HAP-1 (cell line): ENCODE measurements at regions not wholly inside any gene's neighbourhood (a gene's known extent, or its start where the extent isn't known, plus 50 kb on each side); places are given as distances from the start of the nearest gene placed in this dataset.
"Not testable (repeated sequence)": the region's sequence is repeated elsewhere in the genome, so short reads cannot be mapped to it uniquely, and the experiment has no call there.

Source experiments
- DNase-seq, 2 experiments: peaks; one replicate each; pipeline ENCODE4 v3.0.0-alpha.2; 2016 to 2020; ENCODE audit warnings: low spot score in 2 of 2
- H3K27me3 ChIP-seq: fragments of 250-450 bp; sonication (Bioruptor Pico); 2 replicates; pipeline ENCODE4 v1.5.1; 2020; ENCODE audit warnings: low read depth, mild to moderate bottlenecking, moderate library complexity
- H3K36me3 ChIP-seq: fragments of 250-450 bp; sonication (Bioruptor Pico); replicated peaks from 2 replicates; pipeline ENCODE4 v1.5.1; 2020; ENCODE audit warnings: mild to moderate bottlenecking
- H3K4me1 ChIP-seq: fragments of 250-450 bp; sonication (Bioruptor Pico); 2 replicates; pipeline ENCODE4 v1.5.1; 2020; ENCODE audit warnings: mild to moderate bottlenecking
- H3K4me3 ChIP-seq: fragments of 250-450 bp; sonication (Bioruptor Pico); 2 replicates; pipeline ENCODE4 v1.5.1; 2020; ENCODE audit warnings: mild to moderate bottlenecking, moderate library complexity
- H3K9me3 ChIP-seq: fragments of 250-450 bp; sonication (Bioruptor Pico); 2 replicates; pipeline ENCODE4 v1.5.1; 2020; ENCODE audit warnings: mild to moderate bottlenecking, moderate library complexity
- in situ Hi-C: fragments of 300-500 bp; cut with MboI; formaldehyde crosslinking; loops from 3 replicates; pipeline ENCODE4 v1.14.3; 2020; ENCODE audit warnings: low sequenced_read_pairs, inconsistent platforms, mixed read lengths

DNA sequence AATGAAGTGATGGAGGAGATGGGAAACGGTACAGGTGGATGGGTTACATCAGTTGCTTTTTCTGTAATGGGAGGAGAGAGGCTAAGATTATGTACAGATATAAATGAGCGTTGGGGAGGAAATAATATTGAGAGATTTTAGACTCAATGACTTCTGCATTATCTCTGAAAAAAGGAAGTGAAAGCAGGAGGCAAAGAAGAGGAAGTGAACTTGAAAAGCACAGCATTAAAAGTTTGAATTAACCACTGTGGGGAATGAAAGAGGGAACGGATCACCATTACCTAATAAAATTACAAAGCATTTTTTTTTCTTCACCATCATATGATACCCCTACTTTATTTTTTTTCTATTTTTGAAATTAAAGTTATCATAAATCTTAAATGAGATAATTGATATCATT, 1025.5 kb downstream of the RPA4 start:
- H3K27me3 ChIP-seq: no peaks in the 10 kb centered on the region
- H3K4me3 ChIP-seq: no peak overlapping the region
- DNase-seq: no peak
- in situ Hi-C loops: no loop called here
- H3K36me3 ChIP-seq: no peaks in the 10 kb centered on the region
- H3K4me1 ChIP-seq: no peaks in the 10 kb centered on the region; the same call in 1 of the 2 replicates
- H3K9me3 ChIP-seq: no peaks in the 10 kb centered on the region

DNA sequence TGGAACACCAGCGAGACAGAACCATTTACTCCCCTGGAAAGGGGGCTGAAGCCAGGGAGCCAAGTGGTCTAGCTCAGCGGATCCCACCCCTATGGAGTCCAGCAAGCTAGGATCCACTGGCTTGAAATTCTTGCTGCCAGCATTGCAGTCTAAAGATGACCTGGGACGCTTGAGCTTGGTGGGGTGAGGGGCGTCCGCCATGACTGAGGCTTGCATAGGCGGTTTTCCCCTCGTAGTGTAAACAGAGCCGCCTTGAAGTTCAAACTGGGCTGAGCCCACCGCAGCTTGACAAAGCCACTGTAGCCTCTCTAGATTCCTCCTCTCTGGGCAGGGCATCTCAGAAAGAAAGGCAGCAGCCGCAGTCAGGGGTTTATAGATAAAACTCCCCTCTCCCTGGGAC, 1031.7 kb downstream of the RPA4 start:
- in situ Hi-C loops, H3K27me3 ChIP-seq, H3K36me3 ChIP-seq, DNase-seq, H3K4me3 ChIP-seq, H3K9me3 ChIP-seq, H3K4me1 ChIP-seq: not testable (repeated sequence)

DNA sequence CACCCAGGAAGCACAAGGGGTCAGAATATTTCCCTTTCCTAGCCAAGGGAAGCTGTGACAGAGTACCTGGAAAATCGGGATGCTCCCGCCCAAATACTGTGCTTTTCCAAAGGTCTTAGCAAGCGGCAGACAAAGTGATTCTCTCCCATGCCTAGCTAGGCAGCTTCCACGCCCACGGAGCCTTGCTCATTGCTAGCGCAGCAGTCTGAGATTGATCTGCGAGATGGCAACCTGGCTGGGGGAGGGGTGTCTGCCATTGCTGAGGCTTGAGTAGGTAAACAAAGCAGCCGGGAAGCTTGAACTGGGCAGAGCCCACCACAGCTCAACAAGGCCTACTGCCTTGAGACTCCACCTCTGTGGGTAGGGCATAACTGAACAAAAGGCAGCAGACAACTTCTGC, 1037.5 kb downstream of the RPA4 start:
- DNase-seq, in situ Hi-C loops, H3K36me3 ChIP-seq, H3K4me1 ChIP-seq, H3K9me3 ChIP-seq, H3K27me3 ChIP-seq, H3K4me3 ChIP-seq: not testable (repeated sequence)

DNA sequence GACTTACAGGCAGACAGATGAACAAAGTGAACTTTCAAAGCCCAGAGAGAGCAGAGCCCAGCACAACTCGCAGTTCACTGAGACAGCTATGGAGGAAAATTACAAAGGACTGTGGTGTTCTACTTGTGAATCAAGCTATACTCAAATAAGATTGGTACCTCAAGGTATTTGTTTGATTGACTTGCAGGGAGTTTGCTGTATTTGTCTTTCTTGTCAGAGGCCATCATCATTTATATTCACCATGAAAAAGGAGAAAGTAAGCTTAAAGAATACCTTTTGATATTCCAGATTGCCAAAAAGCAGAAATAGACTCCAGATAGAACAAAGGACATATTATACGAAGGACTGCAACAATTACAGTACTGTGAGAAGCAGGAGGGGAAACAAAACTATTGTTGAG, 1047.9 kb downstream of the RPA4 start:
- Histone ChIP-seq H3K27me3 (no peaks in the 10 kb centered on the region), H3K9me3 (no peaks in the 10 kb centered on the region), H3K36me3 (no peaks in the 10 kb centered on the region), H3K4me3 (no peak overlapping the region), H3K4me1 (peaks cover 15% of the 10 kb centered on the region)
- no peak for DNase-seq
- in situ Hi-C loops: no loop called here

DNA sequence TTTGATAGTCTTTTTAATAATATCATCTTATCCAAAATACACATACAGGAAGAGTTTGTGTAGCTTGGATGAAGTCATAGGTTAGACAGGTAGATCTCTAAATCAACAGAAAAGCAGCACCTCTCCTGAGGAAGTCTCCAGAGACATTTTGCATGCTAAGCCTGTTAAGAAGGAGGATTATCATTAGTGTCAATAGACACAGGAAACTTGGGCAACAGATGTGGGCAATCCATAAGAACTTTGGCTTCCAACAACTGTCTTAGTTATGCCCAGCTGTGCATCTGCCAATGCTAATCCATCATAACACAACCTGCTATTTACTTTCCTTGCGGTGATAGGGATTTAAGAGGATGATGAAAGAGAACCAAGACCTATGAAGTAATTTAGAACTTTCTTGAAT, 1052.6 kb downstream of the RPA4 start:
- Histone ChIP-seq H3K4me1 (peaks cover 18% of the 10 kb centered on the region), H3K9me3 (no peaks in the 10 kb centered on the region), H3K4me3 (no peak overlapping the region), H3K36me3 (no peaks in the 10 kb centered on the region), H3K27me3 (no peaks in the 10 kb centered on the region)
- in situ Hi-C loops: no loop called here
- DNase-seq: no peak

DNA sequence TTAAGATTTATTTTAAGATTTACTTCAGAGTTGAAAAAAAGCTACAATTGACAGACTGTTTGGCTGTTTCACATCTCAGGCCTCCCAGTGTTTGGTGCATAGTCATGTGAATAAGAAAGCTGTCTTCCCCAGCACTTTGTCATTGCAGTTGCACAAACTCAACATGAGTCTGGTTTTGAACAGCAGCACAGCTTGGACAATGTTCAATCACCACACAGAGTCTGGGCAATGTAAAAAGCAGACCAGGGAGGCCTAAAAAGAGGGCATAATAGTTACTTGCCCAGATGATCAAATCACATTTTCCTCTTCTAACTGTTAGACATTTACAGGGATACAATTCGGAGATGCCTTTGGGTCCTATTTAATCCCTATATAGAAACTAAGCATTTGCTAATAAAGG, 1055.0 kb downstream of the RPA4 start:
- in situ Hi-C loops: no loop called here
- no peaks in the 10 kb centered on the region for H3K27me3 ChIP-seq
- DNase-seq: peak in 1 of 2 experiments; percentile 22
- no peaks in the 10 kb centered on the region for H3K9me3 ChIP-seq
- H3K36me3 ChIP-seq: no peaks in the 10 kb centered on the region
- no peak overlapping the region for H3K4me3 ChIP-seq
- H3K4me1 ChIP-seq: peaks cover 18% of the 10 kb centered on the region

DNA sequence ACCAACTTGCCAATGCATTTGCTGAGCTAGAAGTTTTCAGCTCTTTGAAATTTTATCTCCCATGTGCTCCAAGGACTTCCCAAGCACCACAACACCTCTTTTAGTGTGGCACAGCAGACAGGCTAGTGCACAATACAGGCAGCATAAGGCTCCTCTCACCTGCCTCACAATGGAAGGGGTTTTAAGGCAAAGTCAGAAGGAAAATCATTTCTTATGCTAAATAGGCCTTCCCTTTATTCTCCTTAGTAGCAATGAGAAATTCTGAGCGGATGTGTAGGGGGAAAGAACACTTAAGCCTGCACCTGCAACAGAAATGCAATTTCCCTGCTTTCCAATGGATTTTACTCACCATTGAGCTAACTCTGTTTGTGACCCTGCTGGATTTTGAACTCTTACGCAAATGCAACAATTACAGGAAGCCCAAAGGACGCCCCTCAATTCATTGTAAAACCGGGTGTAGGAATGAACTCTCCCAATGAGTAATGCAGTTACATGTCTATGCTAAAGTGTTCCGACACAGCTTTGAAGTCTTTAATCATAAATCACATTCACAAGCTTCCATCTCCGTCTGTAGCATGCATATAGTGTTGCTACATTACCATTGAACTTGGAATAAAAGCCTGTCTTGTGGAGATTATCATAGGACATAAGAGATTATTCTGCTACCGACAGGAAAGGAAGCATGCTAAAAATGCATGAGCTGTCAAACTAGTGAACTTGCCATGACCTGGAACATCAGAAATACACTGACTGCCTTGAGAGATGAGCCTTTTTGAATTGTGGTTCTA, 1084.9 kb downstream of the RPA4 start:
- in situ Hi-C loops: no loop called here
- DNase-seq: peak; percentile 70 to 94
- no peaks in the 10 kb centered on the region for H3K27me3 ChIP-seq
- H3K4me1 ChIP-seq: peaks cover 19% of the 10 kb centered on the region
- no peaks in the 10 kb centered on the region for H3K36me3 ChIP-seq
- H3K4me3 ChIP-seq: no peak overlapping the region
- no peaks in the 10 kb centered on the region for H3K9me3 ChIP-seq

DNA sequence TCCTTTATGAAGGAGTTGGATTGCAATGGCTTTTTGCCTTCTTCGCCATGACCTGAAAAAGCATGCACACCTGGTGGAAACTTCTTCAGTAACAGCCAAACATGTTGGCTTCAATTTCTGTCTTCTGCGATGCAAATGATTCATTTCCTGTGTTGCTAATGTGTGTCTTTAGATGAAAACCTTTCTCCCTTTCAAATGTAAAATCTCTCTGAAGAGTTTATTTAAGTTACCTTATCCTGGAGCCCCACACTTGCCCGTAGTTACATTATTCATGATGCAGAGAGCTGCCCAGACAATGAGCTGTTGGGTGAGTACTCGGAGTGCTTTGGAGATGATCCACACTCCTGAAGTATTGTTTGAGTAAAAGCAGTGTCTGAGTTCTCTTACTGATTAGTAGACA, 1100.9 kb downstream of the RPA4 start:
- H3K4me1 ChIP-seq: peaks cover 9% of the 10 kb centered on the region
- no peaks in the 10 kb centered on the region for H3K36me3 ChIP-seq
- H3K9me3 ChIP-seq: no peaks in the 10 kb centered on the region
- DNase-seq: peak; percentile 30 to 46
- in situ Hi-C loops: no loop called here
- no peaks in the 10 kb centered on the region for H3K27me3 ChIP-seq
- H3K4me3 ChIP-seq: no peak overlapping the region

DNA sequence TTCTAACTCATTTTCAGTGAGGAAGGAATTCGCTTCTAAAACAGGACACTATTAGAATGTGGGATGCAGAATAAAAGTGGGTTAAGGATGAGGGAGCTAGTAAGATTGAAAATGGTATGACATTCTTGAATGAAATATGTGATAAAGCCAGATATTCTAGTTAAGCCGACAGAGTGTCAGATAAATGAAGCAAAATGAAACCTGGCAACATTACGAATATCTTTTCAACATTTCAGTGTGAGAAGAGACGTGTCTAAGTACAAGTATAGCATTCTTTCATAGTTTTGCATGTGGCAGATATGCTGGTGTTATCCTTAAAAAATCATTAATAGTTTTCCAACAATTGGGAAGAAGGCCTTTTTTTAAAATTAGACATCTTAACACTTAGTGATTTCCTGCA, 1101.4 kb downstream of the RPA4 start:
- Histone ChIP-seq H3K36me3 (no peaks in the 10 kb centered on the region), H3K4me1 (peaks cover 9% of the 10 kb centered on the region), H3K9me3 (no peaks in the 10 kb centered on the region), H3K27me3 (no peaks in the 10 kb centered on the region), H3K4me3 (no peak overlapping the region)
- in situ Hi-C loops: no loop called here
- DNase-seq: no peak

DNA sequence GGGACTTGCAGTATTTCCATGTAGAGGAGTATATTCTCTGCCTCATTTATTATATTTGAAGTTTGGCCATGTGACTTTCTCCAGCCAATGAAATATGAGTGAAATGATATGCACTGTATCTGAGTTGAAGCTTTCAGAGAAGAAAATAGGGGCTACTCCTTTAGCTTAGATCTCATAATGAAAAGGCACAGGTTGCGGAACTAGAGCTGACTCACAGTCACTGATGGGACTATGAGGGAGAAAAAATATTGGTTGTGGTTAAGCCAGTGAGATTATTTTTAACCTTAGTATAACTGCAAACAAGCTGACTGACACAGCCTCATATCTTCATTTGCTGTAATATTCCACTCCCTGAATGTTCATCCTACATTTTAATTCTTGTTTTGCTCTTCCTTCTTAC, 1104.3 kb downstream of the RPA4 start:
- Histone ChIP-seq H3K36me3 (no peaks in the 10 kb centered on the region), H3K4me1 (peaks cover 9% of the 10 kb centered on the region), H3K9me3 (no peaks in the 10 kb centered on the region), H3K27me3 (no peaks in the 10 kb centered on the region), H3K4me3 (no peak overlapping the region)
- in situ Hi-C loops: no loop called here
- DNase-seq: no peak

DNA sequence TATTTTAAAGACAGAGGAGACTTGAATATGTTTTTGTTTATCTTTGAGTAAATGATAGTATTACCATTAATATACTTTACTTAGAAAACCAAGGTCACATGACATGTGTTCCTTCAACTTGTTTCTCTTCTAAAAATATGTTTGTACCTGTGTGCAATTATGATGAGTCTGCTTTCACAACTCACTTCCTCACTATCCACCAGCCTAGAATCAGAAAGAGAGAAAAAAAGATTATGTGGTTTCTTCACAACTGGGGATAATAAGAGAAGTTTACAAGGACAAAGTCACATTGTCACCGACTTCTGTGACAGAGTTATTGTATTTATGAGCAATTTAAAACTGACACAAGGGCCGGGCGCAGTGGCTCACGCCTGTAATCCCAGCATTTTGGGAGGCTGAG, 1112.1 kb downstream of the RPA4 start:
- Histone ChIP-seq H3K27me3 (no peaks in the 10 kb centered on the region), H3K9me3 (no peaks in the 10 kb centered on the region), H3K4me1 (no peaks in the 10 kb centered on the region; the same call in 1 of the 2 replicates), H3K4me3 (no peak overlapping the region), H3K36me3 (no peaks in the 10 kb centered on the region)
- in situ Hi-C loops: no loop called here
- no peak for DNase-seq

DNA sequence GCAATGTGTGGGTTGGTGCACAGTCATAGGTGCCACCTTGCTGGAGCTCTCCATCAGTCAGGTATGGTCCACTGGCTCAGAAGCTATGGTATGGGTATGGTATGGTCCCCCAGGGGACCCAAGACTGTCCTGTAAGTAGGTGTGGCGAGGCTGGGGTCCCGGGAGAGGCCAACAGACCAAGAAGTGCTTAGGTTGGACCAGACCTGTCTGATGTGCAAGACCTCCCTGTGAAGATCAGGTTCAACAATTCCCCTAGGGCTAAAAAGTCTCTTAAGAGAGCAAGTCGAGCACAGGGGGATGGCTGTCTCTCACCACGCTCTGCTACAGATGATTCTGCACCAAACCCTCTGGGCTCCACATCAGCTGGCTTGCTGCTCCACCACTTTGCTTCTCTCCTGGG, 1145.0 kb downstream of the RPA4 start:
- in situ Hi-C loops: no loop called here

DNA sequence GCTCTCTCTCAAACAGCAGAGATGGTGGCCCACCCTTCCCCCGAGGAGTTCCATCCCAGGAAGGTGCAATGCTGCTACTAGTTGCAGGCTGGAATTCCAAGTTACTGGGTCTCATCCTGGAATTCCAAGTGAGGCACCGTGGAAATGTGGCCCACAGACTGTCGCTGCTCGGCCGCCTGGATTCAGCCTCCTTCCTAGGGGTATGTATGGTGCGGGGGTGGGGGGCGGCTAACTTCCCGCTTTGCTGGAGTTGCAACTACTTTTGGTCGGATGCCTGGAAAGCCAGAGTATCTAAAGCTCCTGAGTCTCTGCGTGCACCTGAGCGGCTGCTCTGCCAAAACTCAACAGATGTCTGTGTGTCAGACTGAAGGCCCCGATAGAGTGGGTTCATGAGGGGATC, 1146.2 kb downstream of the RPA4 start:
- Histone ChIP-seq H3K4me1 (no peaks in the 10 kb centered on the region), H3K9me3 (peaks cover 4% of the 10 kb centered on the region; the same call in 1 of the 2 replicates), H3K4me3 (no peak overlapping the region), H3K27me3 (no peaks in the 10 kb centered on the region), H3K36me3 (no peaks in the 10 kb centered on the region)
- DNase-seq: no peak
- in situ Hi-C loops: no loop called here

More for the DNA sequence above, 1145.0 kb downstream of the RPA4 start:
- Histone ChIP-seq H3K4me1 (no peaks in the 10 kb centered on the region), H3K36me3 (no peaks in the 10 kb centered on the region), H3K27me3 (no peaks in the 10 kb centered on the region), H3K9me3 (peaks cover 4% of the 10 kb centered on the region; the same call in 1 of the 2 replicates), H3K4me3 (no peak overlapping the region)
- no peak for DNase-seq

DNA sequence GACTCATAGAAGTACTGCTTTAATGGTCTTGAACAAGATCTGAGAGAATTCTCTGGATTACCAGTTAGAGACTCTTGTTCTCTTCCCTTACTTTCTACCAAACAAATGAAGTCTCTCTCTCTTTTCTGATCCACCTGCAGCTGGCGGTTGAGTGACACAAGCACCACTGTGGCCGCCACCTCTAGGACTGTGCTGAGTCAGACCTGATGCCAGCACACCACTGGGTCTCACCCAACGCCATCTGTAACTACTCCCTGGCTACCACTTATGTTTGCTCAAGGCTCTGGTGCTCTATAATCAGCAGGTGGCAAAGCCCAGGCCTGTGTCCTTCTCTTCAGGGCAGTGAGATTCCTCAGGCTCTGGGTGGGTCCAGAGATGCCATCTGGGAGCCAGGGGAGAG, 1173.5 kb downstream of the RPA4 start:
- Histone ChIP-seq H3K9me3 (no peaks in the 10 kb centered on the region; the same call in 1 of the 2 replicates), H3K4me3 (no peak overlapping the region), H3K36me3 (no peaks in the 10 kb centered on the region), H3K4me1 (no peaks in the 10 kb centered on the region), H3K27me3 (no peaks in the 10 kb centered on the region)
- in situ Hi-C loops: no loop called here
- no peak for DNase-seq

DNA sequence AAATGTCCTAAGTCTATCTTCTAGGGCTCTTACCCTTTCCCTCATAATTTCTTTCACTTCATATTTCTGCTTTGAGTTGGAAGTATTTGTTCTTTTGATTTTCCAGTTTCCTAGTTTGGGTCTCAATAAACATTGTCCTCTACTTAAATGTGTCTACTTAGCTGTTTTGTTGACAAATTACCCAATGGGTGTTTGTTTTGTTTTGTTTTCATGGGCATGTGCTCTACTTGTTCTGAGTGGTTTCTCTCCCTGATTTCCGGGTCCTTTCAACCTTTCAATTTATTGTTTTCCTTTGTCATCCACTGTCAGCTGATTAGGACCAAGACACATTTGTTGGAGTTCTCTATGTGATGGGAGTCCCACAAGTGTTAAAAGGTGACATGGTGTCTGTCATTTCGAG, 1181.4 kb downstream of the RPA4 start:
- no peaks in the 10 kb centered on the region for H3K4me1 ChIP-seq
- in situ Hi-C loops: no loop called here
- no peaks in the 10 kb centered on the region for H3K36me3 ChIP-seq
- H3K4me3 ChIP-seq: no peak overlapping the region
- DNase-seq: no peak
- H3K9me3 ChIP-seq: no peaks in the 10 kb centered on the region
- no peaks in the 10 kb centered on the region for H3K27me3 ChIP-seq
